Endothelial cell of umbilical vein (primary cell): ENCODE measurements at regions not wholly inside any gene's neighbourhood (a gene's known extent, or its start where the extent isn't known, plus 50 kb on each side); places are given as distances from the start of the nearest gene placed in this dataset.

Source experiments
- BruUV-seq: library from RNA; stranded (reverse); fragments of 400-500 nt; replicated peaks from 2 replicates; lab custom pipeline; 2021; lab: Mats Ljungman, UMichigan
- CTCF ChIA-PET: fragments of 300-600, 350-600 bp; sonication (Branson Sonifier 250); formaldehyde crosslinking; loops from one replicate; lab custom pipeline; 2021; ENCODE audit warnings: antibody characterized with exemption, inconsistent platforms; lab: Charles Lee
- POLR2A ChIA-PET: fragments of 300-600, 350-600 bp; sonication (Branson Sonifier 250); formaldehyde crosslinking; loops from one replicate; lab custom pipeline; 2021; ENCODE audit warnings: antibody characterized with exemption, inconsistent platforms; lab: Charles Lee
- DNase-seq: peaks from one replicate; pipeline ENCODE4 v3.0.0-alpha.2; 2011; ENCODE audit warnings: low read depth, low spot score
- FAIRE-seq: peaks from 2 replicates; lab custom pipeline; 2011; peaks lifted over from hg19 to GRCh38; lab: Jason Lieb, UNC
- H2AFZ ChIP-seq: 2 replicates; pipeline ENCODE4 v1.6.0; 2012; ENCODE audit warnings: low read depth, low read length, control low read depth, inconsistent platforms
- H3K27ac ChIP-seq: 2 replicates; pipeline ENCODE4 v1.5.1; 2011; ENCODE audit warnings: low read depth, mild to moderate bottlenecking, control low read depth, low read length, moderate library complexity; ENCODE audit not compliant: insufficient read depth
- H3K27me3 ChIP-seq, 2 experiments: 2 replicates each; pipeline versions ENCODE4 v1.6.0 to v1.6.1; 2011; ENCODE audit warnings: low read length in 2 of 2, mixed read lengths in 1 of 2; ENCODE audit not compliant: control insufficient read depth in 2 of 2, insufficient read depth in 2 of 2
- H3K36me3 ChIP-seq, 2 experiments: 2 replicates in 1 of 2; 3 replicates in 1 of 2; pipeline ENCODE4 v1.5.1; 2011; ENCODE audit warnings: low read length in 2 of 2, mild to moderate bottlenecking in 1 of 2, moderate library complexity in 1 of 2; ENCODE audit not compliant: control insufficient read depth in 2 of 2, insufficient read depth in 2 of 2; ENCODE audit errors: extremely low read depth in 1 of 2
- H3K4me1 ChIP-seq: 3 replicates; pipeline ENCODE4 v1.5.1; 2011; ENCODE audit warnings: mild to moderate bottlenecking, low read length; ENCODE audit not compliant: control insufficient read depth, insufficient read depth; ENCODE audit errors: extremely low read depth
- H3K4me2 ChIP-seq: 2 replicates; pipeline ENCODE4 v1.6.1; 2011; ENCODE audit warnings: low read length, control low read depth, mixed read lengths; ENCODE audit not compliant: insufficient read depth
- H3K4me3 ChIP-seq, 3 experiments: fragments of 200-600 bp in 1 of 3; sonication (generic), shearing (Covaris generic) in 1 of 3; replicated peaks in 1 of 3; 2 replicates each; pipeline ENCODE4 v1.5.1; 2011 to 2016; ENCODE audit warnings: control low read depth in 3 of 3, low read length in 3 of 3, mild to moderate bottlenecking in 2 of 3, inconsistent platforms in 1 of 3, low read depth in 1 of 3, moderate library complexity in 1 of 3; ENCODE audit not compliant: insufficient read depth in 1 of 3
- H3K79me2 ChIP-seq: 2 replicates; pipeline ENCODE4 v1.6.0; 2012; ENCODE audit warnings: low read length, inconsistent platforms; ENCODE audit not compliant: control insufficient read depth, insufficient read depth
- H3K9ac ChIP-seq: replicated peaks from 2 replicates; pipeline ENCODE3; 2011; ENCODE audit warnings: low read length, control low read depth; ENCODE audit not compliant: insufficient read depth; ENCODE audit errors: extremely low read depth
- H3K9me1 ChIP-seq: replicated peaks from 3 replicates; pipeline ENCODE4 v1.6.0; 2011; ENCODE audit warnings: mild to moderate bottlenecking, low read length; ENCODE audit not compliant: control insufficient read depth, insufficient read depth; ENCODE audit errors: extremely low read depth
- H3K9me3 ChIP-seq: replicated peaks from 2 replicates; pipeline ENCODE4 v1.5.1; 2012; ENCODE audit warnings: low read length, inconsistent platforms; ENCODE audit not compliant: control insufficient read depth, insufficient read depth
- H4K20me1 ChIP-seq: replicated peaks from 2 replicates; pipeline ENCODE3; 2011; ENCODE audit warnings: mild to moderate bottlenecking, low read length; ENCODE audit not compliant: control insufficient read depth, insufficient read depth; ENCODE audit errors: extremely low read depth
- CTCF ChIP-seq, 2 donors: IDR thresholded peaks; 1 replicate in 1 of 2; 2 replicates in 1 of 2; pipeline ENCODE4 v1.5.1; 2011; ENCODE audit warnings: low read length in 2 of 2, mild to moderate bottlenecking in 2 of 2, moderate library complexity in 2 of 2, control low read depth in 1 of 2, inconsistent platforms in 1 of 2, low read depth in 1 of 2; ENCODE audit not compliant: insufficient read depth in 1 of 2; ENCODE audit errors: extremely low read depth in 1 of 2
- EZH2 ChIP-seq: IDR thresholded peaks from 2 replicates; pipeline ENCODE4 v1.6.1; 2012; ENCODE audit warnings: borderline replicate concordance, low read depth, mild to moderate bottlenecking, moderate library complexity, low read length, inconsistent platforms; ENCODE audit not compliant: severe bottlenecking
- FOS ChIP-seq: IDR thresholded peaks from 2 replicates; pipeline ENCODE4 v1.6.1; 2011; ENCODE audit warnings: mild to moderate bottlenecking, low read length, moderate library complexity, borderline replicate concordance; ENCODE audit not compliant: insufficient read depth
- GATA2 ChIP-seq: IDR thresholded peaks from 2 replicates; pipeline ENCODE4 v1.7.0; 2011; ENCODE audit warnings: low read depth, mild to moderate bottlenecking, moderate library complexity, mixed read lengths, low read length; ENCODE audit not compliant: insufficient read length, insufficient read depth
- JUN ChIP-seq: IDR thresholded peaks from 2 replicates; pipeline ENCODE4 v1.6.1; 2011; ENCODE audit warnings: borderline replicate concordance, low read depth; ENCODE audit not compliant: insufficient read length, insufficient read depth
- MYC ChIP-seq: IDR thresholded peaks from one replicate; pipeline ENCODE4 v1.6.1; 2011; ENCODE audit warnings: mild to moderate bottlenecking, low read depth, low read length
- POLR2A ChIP-seq: IDR thresholded peaks from 2 replicates; pipeline ENCODE4 v1.6.1; 2012; ENCODE audit warnings: low read depth, mild to moderate bottlenecking, control low read depth, low read length
- POLR2AphosphoS5 ChIP-seq: IDR thresholded peaks from 2 replicates; pipeline ENCODE4 v1.6.1; 2012; ENCODE audit warnings: low read depth, mild to moderate bottlenecking, control low read depth, low read length, moderate library complexity; ENCODE audit not compliant: insufficient read depth
- dilution Hi-C: fragments of 300-500 bp; cut with MboI; formaldehyde crosslinking; loops from one replicate; pipeline ENCODE4 v1.15.0; 2019; ENCODE audit warnings: low sequenced_read_pairs; ENCODE audit not compliant: extremely low pct_ligation_motif_present
- intact Hi-C: fragments of 100-400 bp; cut with micrococcal nuclease; formaldehyde crosslinking; loops from one replicate; pipeline ENCODE4 v1.10.0; 2022
- TF ChIP-seq, protein P1 (sequence below): IDR thresholded peaks from 2 replicates; pipeline ENCODE4 v1.6.1; 2011; ENCODE audit not compliant: insufficient read depth, insufficient read length

DNA sequence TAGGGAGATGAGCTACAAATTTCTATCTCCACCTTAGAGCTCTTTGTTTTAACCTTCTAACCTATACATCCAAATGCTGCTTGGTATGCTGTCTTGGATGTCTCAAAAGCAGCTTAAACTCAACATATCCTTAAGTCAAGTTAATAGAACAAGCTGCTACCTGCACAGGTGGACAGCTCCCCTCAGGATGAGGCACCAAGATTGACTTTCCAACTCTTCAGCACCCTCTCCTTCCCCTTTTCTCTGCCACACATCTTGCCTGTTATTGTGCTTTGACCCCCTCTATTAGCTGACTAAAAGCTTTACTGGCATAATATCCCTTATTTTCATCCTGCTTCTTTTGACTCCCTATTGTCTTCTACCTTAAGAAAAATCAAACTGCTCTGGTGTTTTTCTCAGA is 448.1 kb upstream of the MEX3C start:
- CTCF ChIA-PET, result no interaction called here

More for the DNA sequence above, 448.1 kb upstream of the MEX3C start:
- dilution Hi-C loops, result no loop called here
- H3K4me1 ChIP-seq, result no peaks in the 10 kb centered on the region
- no peak overlapping the region for H3K4me3 ChIP-seq
- BruUV-seq, result no TSS peak
- no peak overlapping the region for H3K4me2 ChIP-seq
- no peaks in the 10 kb centered on the region for H3K79me2 ChIP-seq
- no peaks in the 10 kb centered on the region for H3K27me3 ChIP-seq
- no peaks in the 10 kb centered on the region for H3K9me3 ChIP-seq
- H2AFZ ChIP-seq, result no peak overlapping the region
- TF ChIP-seq, protein P1, sequence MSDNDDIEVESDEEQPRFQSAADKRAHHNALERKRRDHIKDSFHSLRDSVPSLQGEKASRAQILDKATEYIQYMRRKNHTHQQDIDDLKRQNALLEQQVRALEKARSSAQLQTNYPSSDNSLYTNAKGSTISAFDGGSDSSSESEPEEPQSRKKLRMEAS, result no peak
- TF ChIP-seq POLR2A (no peak), CTCF (IDR thresholded peaks at IDR 0.05; ENCODE audit: extremely low read depth in 1 of 2, insufficient read depth in 1 of 2, low read depth in 1 of 2, low read length in 2 of 2) (no peak), POLR2AphosphoS5 (no peak), MYC (no peak), JUN (no peak), EZH2 (no peak), FOS (no peak), GATA2 (no peak)
- intact Hi-C loops, result no loop called here
- H3K9ac ChIP-seq, result no peak overlapping the region
- FAIRE-seq, result no peak
- H4K20me1 ChIP-seq, result no peaks in the 10 kb centered on the region
- H3K9me1 ChIP-seq, result no peaks in the 10 kb centered on the region
- DNase-seq, result no peak
- H3K36me3 ChIP-seq, result no peaks in the 10 kb centered on the region
- H3K27ac ChIP-seq, result no peak overlapping the region
- POLR2A ChIA-PET, result no interaction called here
